ENCODE measurements at regions not wholly inside any gene's neighbourhood (a gene's known extent, or its start where the extent isn't known, plus 50 kb on each side); places are given as distances from the start of the nearest gene placed in this dataset.

GRCh38 chr18:27400001-27400400 is 214.9 kb upstream of the CHST9 start:
- Histone ChIP-seq H3K9ac (replicated peaks; ENCODE audit: extremely low read depth, insufficient read depth, low read length) (no peak overlapping the region), H3K27ac (ENCODE audit: insufficient read depth, low read depth, low read length) (no peak overlapping the region), H3K4me3 (replicated peaks in 1 of 3; ENCODE audit: insufficient read depth in 1 of 3, low read depth in 1 of 3, low read length in 3 of 3) (no peak overlapping the region), H3K4me1 (ENCODE audit: control insufficient read depth, extremely low read depth, insufficient read depth, low read length) (no peaks in the 10 kb centered on the region), H3K36me3 (ENCODE audit: control insufficient read depth in 2 of 2, extremely low read depth in 1 of 2, insufficient read depth in 2 of 2, low read length in 2 of 2) (no peaks in the 10 kb centered on the region), H3K9me1 (replicated peaks; ENCODE audit: control insufficient read depth, extremely low read depth, insufficient read depth, low read length) (no peaks in the 10 kb centered on the region), H3K79me2 (ENCODE audit: control insufficient read depth, insufficient read depth, low read length) (no peaks in the 10 kb centered on the region), H3K27me3 (ENCODE audit: control insufficient read depth in 2 of 2, insufficient read depth in 2 of 2, low read length in 2 of 2) (no peaks in the 10 kb centered on the region), H4K20me1 (replicated peaks; ENCODE audit: control insufficient read depth, extremely low read depth, insufficient read depth, low read length) (no peaks in the 10 kb centered on the region), H3K9me3 (replicated peaks; ENCODE audit: control insufficient read depth, insufficient read depth, low read length) (no peaks in the 10 kb centered on the region), H2AFZ (ENCODE audit: low read depth, low read length) (no peak overlapping the region), H3K4me2 (ENCODE audit: insufficient read depth, low read length) (no peak overlapping the region)
- dilution Hi-C loops (cut with MboI; ENCODE audit: extremely low pct_ligation_motif_present, low sequenced_read_pairs), result no loop called here
- DNase-seq (ENCODE audit: low read depth, low spot score) (no peak), FAIRE-seq (no peak)
- TF ChIP-seq POLR2A (IDR thresholded peaks at IDR 0.05; ENCODE audit: low read depth, low read length) (no peak), EZH2 (IDR thresholded peaks at IDR 0.05; ENCODE audit: borderline replicate concordance, low read depth, low read length, severe bottlenecking) (no peak), FOS (IDR thresholded peaks at IDR 0.05; ENCODE audit: borderline replicate concordance, insufficient read depth, low read length) (no peak)
- BruUV-seq (replicated peaks), result no TSS peak
- intact Hi-C loops (cut with micrococcal nuclease), result no loop called here
- ChIA-PET CTCF (no interaction called here), POLR2A (no interaction called here)

GRCh38 chr18:27395752-27396151 is 210.6 kb upstream of the CHST9 start:
- no peak overlapping the region for H3K27ac ChIP-seq (ENCODE audit: insufficient read depth, low read depth, low read length)

More at GRCh38 chr18:27395752-27396151, 210.6 kb upstream of the CHST9 start:
- no peaks in the 10 kb centered on the region for H3K36me3 ChIP-seq (ENCODE audit: control insufficient read depth in 2 of 2, extremely low read depth in 1 of 2, insufficient read depth in 2 of 2, low read length in 2 of 2)
- no peaks in the 10 kb centered on the region for H3K9me1 ChIP-seq (replicated peaks; ENCODE audit: control insufficient read depth, extremely low read depth, insufficient read depth, low read length)
- intact Hi-C loops (cut with micrococcal nuclease), result no loop called here
- BruUV-seq (replicated peaks), result no TSS peak
- dilution Hi-C loops (cut with MboI; ENCODE audit: extremely low pct_ligation_motif_present, low sequenced_read_pairs), result no loop called here
- CTCF ChIA-PET, result no interaction called here
- no peaks in the 10 kb centered on the region for H3K4me1 ChIP-seq (ENCODE audit: control insufficient read depth, extremely low read depth, insufficient read depth, low read length)
- no peaks in the 10 kb centered on the region for H3K27me3 ChIP-seq (ENCODE audit: control insufficient read depth in 2 of 2, insufficient read depth in 2 of 2, low read length in 2 of 2)
- no peak for FAIRE-seq
- H3K9me3 ChIP-seq (replicated peaks; ENCODE audit: control insufficient read depth, insufficient read depth, low read length), result no peaks in the 10 kb centered on the region
- DNase-seq (ENCODE audit: low read depth, low spot score), result no peak
- H3K9ac ChIP-seq (replicated peaks; ENCODE audit: extremely low read depth, insufficient read depth, low read length), result no peak overlapping the region
- H3K79me2 ChIP-seq (ENCODE audit: control insufficient read depth, insufficient read depth, low read length), result no peaks in the 10 kb centered on the region
- POLR2A ChIA-PET, result no interaction called here
- no peak overlapping the region for H3K4me2 ChIP-seq (ENCODE audit: insufficient read depth, low read length)
- no peaks in the 10 kb centered on the region for H4K20me1 ChIP-seq (replicated peaks; ENCODE audit: control insufficient read depth, extremely low read depth, insufficient read depth, low read length)
- TF ChIP-seq JUN (IDR thresholded peaks at IDR 0.05; ENCODE audit: borderline replicate concordance, insufficient read depth, insufficient read length, low read depth), result no peak
- TF ChIP-seq CTCF (IDR thresholded peaks at IDR 0.05; ENCODE audit: extremely low read depth in 1 of 2, insufficient read depth in 1 of 2, low read depth in 1 of 2, low read length in 2 of 2), result no peak
- TF ChIP-seq GATA2 (IDR thresholded peaks at IDR 0.05; ENCODE audit: insufficient read depth, insufficient read length, low read depth, low read length), result no peak
- no peak for TF ChIP-seq EZH2 (IDR thresholded peaks at IDR 0.05; ENCODE audit: borderline replicate concordance, low read depth, low read length, severe bottlenecking)
- no peak for TF ChIP-seq MAX (IDR thresholded peaks at IDR 0.05; ENCODE audit: insufficient read depth, insufficient read length)
- no peak for TF ChIP-seq POLR2AphosphoS5 (IDR thresholded peaks at IDR 0.05; ENCODE audit: insufficient read depth, low read depth, low read length)
- no peak for TF ChIP-seq POLR2A (IDR thresholded peaks at IDR 0.05; ENCODE audit: low read depth, low read length)
- TF ChIP-seq MYC (IDR thresholded peaks at IDR 0.05; ENCODE audit: low read depth, low read length), result no peak
- no peak overlapping the region for H2AFZ ChIP-seq (ENCODE audit: low read depth, low read length)
- H3K4me3 ChIP-seq (replicated peaks in 1 of 3; ENCODE audit: insufficient read depth in 1 of 3, low read depth in 1 of 3, low read length in 3 of 3), result no peak overlapping the region
